Endometrial microvascular endothelial cells (primary cell): ENCODE measurements at regions not wholly inside any gene's neighbourhood (a gene's known extent, or its start where the extent isn't known, plus 50 kb on each side); places are given as distances from the start of the nearest gene placed in this dataset.

Experiments used
- in situ Hi-C: cut with HindIII; loops from 2 replicates; pipeline ENCODE4 v1.10.0; 2017; ENCODE audit warnings: low sequenced_read_pairs, low pct_unique_long_range_greater_than_20kb; ENCODE audit errors: inconsistent ontology term

DNA sequence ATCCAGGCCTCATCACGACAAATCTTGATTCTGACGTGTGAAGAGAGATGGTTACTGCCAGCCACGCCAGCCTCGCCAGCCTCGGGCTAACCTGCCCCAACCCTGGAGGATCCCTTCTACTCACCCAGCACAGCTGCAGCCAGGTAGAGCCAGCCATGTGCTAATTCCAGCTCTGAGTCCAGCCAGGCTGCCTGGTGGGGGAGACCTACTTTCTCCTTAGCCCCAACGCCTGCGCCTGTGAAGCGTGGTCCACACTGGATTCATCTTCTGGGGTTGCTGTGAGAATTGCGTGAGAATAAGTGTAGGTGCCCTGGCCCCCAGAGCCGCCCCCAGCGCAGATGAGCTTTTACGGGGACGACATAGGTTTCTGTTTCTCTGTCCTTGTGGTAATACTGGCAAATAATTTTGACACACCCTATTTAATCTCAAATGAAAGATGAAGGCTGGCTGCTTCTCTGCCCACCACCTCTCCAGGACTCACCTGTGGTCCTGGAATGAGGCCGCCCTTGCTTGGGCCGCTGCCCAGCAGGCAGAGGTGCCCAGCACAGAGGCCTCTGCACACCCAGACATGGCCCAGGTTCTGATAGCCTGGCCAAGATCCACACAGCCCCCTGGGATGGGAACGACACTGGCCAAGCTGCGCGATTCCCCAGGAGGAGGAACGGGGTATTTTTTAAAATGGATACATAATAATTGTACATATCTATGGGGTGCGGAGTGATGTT is 528.4 kb downstream of the TBC1D22A start:
- in situ Hi-C loops: no loop called here

DNA sequence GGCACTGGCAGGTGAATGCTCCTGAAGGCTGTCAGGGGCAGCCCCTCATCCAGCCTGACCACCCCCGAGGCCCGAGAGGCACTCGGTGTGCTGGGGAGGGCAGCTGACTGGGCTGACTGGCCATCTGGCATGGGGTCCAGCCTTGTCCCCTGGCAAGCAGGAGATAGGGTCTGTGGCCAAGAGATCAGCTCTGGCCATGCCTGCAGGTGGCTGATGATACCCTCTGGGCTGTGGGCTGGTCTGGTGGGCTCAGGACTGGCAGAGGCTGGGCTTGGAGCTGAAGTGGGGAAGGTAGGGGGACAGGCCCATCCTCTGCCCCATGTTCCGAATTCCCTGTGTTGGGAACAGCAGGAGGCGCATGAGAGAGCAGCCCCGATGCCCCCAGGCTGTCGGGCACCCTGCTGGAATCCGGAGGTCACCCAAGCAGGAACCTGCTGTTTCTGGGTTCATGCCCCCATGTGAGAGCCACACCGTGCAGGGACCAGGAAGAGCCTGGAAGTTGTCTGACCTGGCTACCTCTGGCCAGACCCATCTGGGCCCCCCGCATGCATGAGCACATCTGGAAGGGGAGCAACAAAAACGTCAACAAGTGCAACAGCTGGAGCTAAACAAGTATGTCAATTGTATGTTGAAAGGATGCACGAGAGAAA is 527.0 kb downstream of the TBC1D22A start:
- in situ Hi-C loops: no loop called here

DNA sequence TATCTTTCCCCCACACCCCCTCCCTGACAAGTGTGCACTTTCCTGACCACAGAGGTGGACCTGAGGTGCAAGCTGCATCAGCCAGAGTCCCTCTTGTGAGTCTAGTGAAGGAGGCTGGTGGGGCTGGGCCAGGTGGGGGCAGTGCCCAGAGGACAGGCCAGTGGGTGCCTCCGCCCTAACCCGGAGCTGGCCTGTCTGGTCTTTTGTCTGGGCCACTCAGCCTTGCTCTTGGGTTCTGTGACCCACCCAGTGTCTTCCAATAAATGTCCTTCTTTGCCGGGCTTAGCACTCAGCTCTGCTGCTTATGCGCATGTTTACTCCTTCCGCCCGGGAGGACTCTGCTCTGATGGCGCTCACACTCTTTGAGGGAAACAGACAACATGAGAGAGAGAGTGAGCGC is 526.2 kb downstream of the TBC1D22A start:
- in situ Hi-C loops: no loop called here

DNA sequence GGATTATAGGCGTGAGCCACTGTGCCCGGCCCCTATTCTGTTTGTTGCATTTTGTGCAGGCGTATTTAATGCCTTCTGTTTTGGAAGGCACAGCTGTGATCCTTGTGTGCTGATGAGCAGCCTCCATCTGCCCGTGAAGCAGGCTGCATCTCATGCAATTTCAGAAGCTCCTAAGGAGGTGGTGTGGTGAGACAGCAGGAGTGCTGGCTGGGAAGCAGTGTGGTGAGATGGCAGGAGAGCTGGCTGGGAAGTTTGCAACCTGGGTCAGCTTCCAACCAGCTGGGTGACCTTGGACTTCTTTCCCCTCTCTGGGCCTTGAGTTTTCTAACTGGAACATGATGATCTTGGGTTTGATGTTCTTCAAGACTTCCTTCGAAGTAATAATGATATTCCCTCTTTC is 525.1 kb downstream of the TBC1D22A start:
- in situ Hi-C loops: no loop called here

DNA sequence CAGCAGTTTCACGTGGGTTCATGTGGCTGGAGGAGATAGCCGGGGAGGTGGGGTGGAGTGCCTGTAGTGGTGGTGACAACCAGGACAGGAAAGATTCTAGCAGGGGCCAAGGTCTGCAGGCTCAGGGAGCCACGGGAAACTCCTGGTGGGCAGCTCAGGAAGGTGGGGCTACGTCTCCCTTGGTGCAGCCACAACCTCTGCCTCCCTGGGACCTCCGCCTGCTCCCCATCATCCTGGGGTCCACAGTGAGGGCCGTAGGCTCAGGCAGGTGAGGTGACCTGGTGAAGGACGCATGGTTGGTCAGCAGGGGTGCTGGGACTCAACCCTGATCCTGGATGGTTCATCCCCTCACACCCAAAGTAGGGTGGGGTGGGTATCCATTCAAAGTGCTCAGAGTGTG is 524.1 kb downstream of the TBC1D22A start:
- in situ Hi-C loops: no loop called here

DNA sequence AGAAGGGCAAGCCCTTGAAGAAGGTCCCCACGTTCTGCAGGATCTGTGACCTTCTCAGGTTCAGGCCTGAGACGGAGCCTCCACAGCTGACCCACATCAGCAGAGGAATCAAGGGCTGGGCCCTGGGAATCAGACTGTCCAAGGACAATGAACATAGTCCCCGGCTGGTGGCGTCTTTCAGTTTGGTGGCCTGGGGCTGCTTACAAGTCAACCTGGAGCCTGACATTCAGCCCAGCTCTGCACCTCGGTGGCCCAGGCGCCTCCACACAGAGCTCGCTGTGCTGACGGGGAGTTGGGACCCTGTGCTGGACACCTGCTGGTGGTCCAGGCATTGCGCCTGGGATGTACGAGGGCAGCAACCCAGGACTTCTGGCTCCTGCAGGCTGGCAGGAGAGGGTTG is 523.5 kb downstream of the TBC1D22A start:
- in situ Hi-C loops: no loop called here

DNA sequence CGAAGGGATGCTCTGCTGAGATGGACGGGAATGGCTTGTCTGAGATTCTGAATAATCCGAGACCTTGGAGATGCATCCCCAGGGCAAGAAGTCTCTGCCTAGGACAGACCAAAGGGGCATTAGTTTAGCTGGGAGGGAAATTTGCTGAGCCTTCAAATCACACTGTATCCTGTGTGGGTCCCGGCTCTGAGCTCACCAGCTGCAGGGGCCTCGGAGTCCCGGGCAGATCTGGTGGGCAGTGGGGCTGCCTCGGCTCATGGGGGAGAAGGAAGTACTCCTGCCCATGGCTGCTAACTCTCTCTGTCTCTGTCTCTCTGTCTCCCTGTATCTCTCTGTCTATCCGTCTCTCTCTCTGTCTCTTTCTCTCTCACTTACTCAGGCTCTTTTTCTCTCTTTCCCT is 522.4 kb downstream of the TBC1D22A start:
- in situ Hi-C loops: no loop called here

DNA sequence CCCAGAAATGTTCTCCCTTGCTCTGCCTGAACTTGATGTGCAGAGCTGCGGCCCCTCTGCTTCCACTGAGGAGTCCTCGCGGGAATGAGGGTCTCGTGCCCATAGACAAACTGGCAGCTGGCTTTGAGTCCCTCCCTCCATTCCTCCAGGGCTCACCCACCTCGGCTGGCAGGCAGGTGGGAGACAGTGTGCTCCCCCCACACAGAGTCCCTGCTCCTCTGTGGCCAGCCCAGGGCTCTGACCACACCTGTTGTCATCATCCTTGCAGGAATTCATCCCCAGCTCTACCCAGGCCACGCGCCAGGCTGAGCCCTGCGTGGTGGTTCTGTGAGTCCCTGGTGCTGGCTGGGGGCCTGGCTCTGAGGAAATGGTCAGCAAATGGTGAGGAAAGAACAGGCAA is 521.9 kb downstream of the TBC1D22A start:
- in situ Hi-C loops: no loop called here

DNA sequence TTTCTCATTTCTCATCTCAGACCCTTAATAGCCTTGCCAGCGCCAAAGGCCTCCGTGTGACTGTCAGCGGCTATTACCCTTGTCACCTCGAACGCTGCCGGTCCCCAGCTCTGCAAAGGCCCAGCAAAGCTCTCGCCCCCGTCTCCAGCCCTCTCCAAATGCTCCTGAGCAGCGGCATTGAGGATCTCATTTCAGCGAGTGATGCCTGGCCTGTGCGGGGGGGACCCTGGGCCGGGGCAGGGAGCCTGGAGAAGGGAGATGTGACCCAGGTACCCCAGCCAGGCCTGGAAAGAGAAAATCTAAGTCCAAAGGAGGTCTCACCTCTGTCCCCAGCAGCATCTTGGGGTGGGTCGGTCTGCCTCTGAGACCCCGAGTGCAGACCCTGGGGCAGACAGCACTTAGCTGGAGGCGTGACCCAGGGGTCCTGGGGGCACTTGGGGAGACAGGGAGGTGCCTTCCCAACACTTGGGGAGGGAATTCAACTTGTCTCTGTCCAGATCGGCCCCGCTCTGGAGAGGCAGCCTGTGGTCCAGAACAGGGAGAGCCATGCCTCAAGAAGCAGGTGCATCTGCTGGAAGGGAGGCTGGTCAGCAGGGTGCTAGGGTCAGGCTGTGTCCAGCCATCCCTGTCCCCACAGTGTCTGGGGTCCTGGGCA is 521.3 kb downstream of the TBC1D22A start:
- in situ Hi-C loops: no loop called here

DNA sequence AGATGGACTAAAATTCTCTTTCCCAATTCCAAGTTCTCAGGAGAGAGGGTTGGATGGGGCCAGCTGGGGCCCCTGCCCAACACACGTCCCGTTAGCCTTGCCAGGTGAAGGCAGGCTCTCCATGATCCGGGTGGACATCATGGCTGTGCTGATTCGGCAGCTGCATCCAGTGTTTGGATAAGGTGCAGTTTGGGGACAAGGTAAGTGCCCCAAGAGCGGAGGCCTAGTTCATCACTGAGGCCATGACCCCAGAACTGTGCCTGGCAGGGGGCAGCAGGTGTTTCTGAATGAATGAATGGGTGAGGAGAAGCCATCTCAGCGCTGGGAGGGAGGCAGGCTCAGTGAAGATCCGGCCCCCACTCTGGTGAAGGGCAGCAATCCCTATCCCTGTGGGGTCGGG is 520.4 kb downstream of the TBC1D22A start:
- in situ Hi-C loops: no loop called here

DNA sequence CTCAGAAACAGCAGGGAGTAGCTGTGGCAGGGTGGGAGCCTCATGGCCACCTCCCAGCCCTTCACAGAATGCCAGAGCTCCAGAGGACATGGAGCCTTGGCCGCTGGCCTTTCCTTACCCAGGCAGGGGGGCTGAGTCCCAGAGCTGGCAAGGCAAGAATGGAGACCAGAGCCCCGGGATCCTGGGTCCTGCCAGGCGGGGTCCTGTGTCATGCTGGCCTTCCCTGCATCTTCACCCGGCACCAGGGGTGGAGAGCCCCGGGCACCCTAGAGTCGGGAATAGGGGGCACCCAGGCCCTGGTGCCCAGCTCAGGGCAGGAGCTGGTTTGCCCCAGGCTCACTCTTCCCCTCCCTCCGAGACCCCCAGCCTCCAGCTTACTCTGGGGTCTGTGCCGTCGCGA is 519.9 kb downstream of the TBC1D22A start:
- in situ Hi-C loops: no loop called here

DNA sequence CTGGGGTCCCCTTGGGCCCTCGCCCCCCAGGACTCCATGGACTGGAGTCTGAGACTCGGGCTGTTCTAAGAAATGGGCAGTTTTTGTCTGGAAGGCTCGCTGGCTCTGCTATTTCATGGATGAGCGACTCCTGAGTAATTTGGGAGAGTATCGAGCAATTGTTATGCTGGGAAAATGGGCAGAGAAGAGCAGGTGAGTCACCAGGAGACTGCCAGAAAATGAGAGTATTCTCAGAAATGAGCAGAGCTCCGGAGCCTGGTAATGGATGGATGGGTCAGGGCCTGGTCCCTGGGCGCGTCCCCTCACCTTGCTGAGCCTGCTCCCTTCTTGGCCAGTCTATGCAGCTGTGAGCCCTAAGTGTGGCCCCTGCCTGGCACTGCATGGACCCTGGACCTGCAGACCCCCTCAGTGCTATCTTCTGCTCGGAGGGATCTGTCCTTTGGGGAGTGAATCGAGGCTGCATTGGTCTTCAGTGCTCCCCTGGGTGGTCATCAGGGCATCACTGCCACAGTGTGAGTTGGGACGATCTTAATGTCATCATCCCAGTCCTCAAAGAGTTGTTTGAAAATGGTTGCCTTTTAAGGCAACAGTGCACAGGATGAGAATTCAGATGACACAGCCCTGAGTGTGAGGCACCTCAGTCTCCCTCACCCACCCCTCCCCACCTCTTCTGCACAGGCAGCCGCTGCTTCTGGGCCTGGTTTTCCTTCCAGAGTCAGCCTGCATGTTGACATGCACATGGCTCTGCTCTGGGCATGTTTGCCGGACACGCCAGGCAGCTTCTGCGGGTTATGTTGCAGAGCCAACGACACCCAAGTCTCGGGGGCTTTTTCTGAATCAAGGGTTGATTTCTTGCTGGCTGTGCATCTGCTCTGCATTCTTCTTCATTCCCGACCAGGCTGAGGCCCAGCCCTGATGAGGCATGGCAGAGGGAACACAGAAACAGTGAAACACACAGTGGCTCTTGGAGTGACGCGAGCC is 519.0 kb downstream of the TBC1D22A start:
- in situ Hi-C loops: no loop called here

DNA sequence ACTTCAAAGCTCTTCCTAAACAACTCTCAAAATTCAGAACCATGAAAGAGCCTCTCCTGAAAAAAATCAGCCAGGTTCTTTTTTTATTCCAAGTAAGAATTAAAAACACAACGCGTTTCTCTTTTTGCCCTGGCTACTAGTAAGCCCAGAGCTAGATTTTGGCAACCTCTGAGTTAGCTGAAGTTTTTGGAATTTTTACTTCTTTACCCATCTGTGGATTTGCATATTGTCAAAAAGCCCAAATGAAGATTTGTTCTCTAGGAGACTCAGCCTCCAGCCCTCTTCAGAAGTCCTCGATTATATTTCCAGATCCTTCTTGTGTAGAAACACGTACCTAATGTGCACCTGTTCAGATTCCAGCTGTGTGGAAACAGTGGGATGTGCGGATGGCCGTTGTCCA is 517.9 kb downstream of the TBC1D22A start:
- in situ Hi-C loops: no loop called here

DNA sequence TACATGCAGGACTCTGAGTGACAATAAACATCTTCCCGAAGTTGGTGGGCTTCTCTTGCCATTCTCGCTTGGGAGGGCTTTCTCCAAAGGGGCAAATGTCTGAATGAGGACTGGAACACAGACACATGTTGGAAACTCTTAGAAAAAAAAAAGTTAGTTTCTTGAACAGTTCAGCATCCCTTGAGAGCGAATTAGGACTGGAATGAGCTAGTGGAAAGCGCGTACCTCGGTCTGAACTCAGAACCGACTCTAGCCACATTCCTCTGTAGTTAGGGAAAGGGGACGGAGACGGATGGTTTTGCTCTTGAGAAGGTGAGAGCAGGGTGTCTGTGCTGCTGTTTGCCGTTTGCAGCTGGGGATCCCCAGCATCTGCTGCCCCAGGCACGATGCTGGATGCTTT is 517.3 kb downstream of the TBC1D22A start:
- in situ Hi-C loops: no loop called here

DNA sequence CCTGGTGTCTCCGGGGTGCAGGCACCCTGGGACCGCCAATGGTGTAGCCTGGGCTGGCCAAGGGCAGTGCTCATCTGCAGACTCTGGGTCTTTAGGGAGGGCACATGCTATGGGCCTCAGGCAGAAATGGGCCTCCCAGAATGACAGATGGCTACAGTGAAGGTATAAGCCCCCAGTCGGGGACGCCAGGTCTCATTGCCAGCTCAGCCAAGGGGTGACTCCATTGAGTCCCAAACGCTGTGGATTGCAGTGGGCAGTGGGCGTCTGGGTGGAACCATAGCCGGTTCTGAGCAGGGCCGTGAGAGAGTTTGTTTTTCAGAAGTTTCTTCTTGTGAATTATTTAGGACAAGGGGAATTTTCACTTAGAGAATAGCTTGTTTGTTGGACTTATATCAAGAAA is 516.9 kb downstream of the TBC1D22A start:
- in situ Hi-C loops: no loop called here

DNA sequence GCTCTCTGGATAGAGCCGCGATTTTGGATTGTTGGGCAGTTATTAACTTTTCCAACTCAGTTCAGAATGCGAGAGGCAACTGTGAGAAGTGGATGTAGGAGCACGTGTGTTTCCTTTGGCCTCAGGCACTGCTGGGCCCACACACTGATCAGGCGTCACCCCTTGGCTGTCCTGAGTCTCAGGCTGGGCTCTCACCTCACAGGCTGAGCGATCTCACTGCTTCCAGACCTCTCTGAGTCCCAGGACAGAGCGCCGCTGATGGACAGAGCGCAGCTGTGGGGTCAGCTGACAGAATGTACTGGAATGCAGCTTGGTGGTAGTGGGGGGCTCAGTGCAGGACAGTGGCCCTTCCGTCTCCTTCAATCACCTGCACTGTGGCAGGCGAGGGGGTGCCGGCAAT is 516.2 kb downstream of the TBC1D22A start:
- in situ Hi-C loops: no loop called here

DNA sequence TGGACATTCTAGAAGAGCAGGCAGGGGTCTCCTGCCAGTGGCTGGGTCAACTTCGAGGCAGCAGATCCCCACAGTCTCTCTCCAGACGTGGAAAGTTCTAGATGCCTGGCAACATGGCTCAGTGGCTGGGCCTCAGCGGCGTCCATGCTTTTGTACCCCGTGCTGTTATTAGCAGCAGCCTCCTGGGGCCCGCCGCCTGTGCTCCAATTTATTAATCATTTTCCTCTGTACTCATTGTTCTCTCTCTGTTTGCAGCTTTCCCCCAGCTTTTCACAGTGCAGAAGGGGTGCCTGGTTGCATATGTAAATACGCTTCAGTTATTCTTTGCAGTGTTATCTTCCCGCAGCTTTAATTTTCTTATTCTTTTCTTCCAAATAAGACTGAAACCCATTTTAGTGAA is 515.1 kb downstream of the TBC1D22A start:
- in situ Hi-C loops: no loop called here

DNA sequence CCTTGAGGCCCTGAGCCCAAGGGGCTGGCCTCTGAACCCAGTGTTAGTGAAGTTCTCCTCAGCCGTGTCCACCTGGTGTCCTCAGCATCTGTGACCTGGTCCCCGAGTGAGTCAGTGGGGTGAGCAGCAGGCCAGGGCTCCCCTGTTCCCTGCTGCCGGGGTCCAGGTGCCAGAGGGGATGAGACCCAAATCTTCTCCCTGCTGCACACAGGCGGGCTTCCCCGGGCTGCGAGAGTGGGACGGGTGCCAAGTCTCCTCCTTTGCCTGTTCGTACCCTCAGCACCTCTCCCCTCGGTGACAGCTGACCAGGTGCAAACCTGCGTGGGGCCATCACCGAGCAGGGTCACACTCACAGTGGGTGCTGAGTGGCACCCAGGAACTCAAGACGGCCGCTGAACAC is 514.5 kb downstream of the TBC1D22A start:
- in situ Hi-C loops: no loop called here

DNA sequence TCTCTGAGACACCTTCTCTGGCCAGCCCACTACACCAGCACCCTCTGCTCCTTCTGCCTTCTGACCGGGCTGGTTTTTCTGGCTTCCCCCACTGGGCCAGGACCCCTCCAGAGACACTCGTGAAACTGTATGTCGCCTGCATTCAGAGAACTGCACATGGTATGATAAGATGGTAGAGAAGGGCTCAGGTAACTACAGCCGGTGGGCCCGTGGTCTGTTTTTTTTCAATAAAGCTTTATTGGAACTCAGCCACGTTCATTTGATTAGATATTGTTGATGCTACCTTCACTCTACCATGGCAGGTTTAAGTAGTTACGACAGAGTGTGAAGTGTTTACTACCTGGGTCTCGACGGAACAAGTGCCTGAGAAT is 514.0 kb downstream of the TBC1D22A start:
- in situ Hi-C loops: no loop called here
